RWPE1 (cell line): ENCODE measurements at regions not wholly inside any gene's neighbourhood (a gene's known extent, or its start where the extent isn't known, plus 50 kb on each side); places are given as distances from the start of the nearest gene placed in this dataset.

Source experiments
- CTCF ChIA-PET: fragments of 350-600 bp; sonication (Branson Sonifier 250); formaldehyde crosslinking; extraction: SDS; loops from one replicate; lab custom pipeline; 2021; lab: Yijun Ruan, JAX
- POLR2A ChIA-PET: fragments of 400-600 bp; formaldehyde crosslinking; extraction: SDS; loops from one replicate; lab custom pipeline; 2020; ENCODE audit warnings: antibody characterized with exemption; ENCODE audit not compliant: low non-redundant PET; lab: Yijun Ruan, JAX
- DNase-seq: peaks from one replicate; pipeline ENCODE4 v3.0.0; 2012; ENCODE audit warnings: low spot score
- H3K27ac ChIP-seq: fragments of 450-650 bp; 2 replicates; pipeline ENCODE4 v1.5.1; 2017
- CTCF ChIP-seq: fragments of 450-650 bp; conservative IDR thresholded peaks from 2 replicates; pipeline ENCODE4 v1.5.1; 2017; ENCODE audit warnings: low read depth, mild to moderate bottlenecking

GRCh38 chr3:23036728-23037127, 166.4 kb upstream of the UBE2E2 start:
- DNase-seq = no peak
- TF ChIP-seq CTCF = no peak
- CTCF ChIA-PET = no interaction called here
- no peak overlapping the region for H3K27ac ChIP-seq
- POLR2A ChIA-PET = no interaction called here

GRCh38 chr3:23038471-23038870, 164.7 kb upstream of the UBE2E2 start:
- no peak for TF ChIP-seq CTCF
- POLR2A ChIA-PET = no interaction called here
- no peak overlapping the region for H3K27ac ChIP-seq
- CTCF ChIA-PET = no interaction called here
- no peak for DNase-seq

- ChIA-PET POLR2A (no interaction called here), CTCF (no interaction called here)
- H3K27ac ChIP-seq = peak overlapping the region; percentile 69
- DNase-seq = peak; percentile 38
- no peak for TF ChIP-seq CTCF
Measured at GRCh38 chr3:23041918-23042696, 161.0 kb upstream of the UBE2E2 start.

GRCh38 chr3:23044463-23044862, 158.7 kb upstream of the UBE2E2 start:
- no peak for DNase-seq
- H3K27ac ChIP-seq = no peak overlapping the region
- ChIA-PET CTCF (no interaction called here), POLR2A (no interaction called here)
- no peak for TF ChIP-seq CTCF

- ChIA-PET POLR2A (no interaction called here), CTCF (no interaction called here)
- DNase-seq = no peak
- no peak for TF ChIP-seq CTCF
- H3K27ac ChIP-seq = no peak overlapping the region
Measured at GRCh38 chr3:23046536-23046935, 156.6 kb upstream of the UBE2E2 start.

- no peak overlapping the region for H3K27ac ChIP-seq
- no peak for DNase-seq
- TF ChIP-seq CTCF = no peak
- ChIA-PET POLR2A (no interaction called here), CTCF (no interaction called here)
Measured at GRCh38 chr3:23051240-23052140, 151.6 kb upstream of the UBE2E2 start.
